NCI-H446 treated with DMSO at 0.1 percent for 48 hours (cell line): ENCODE measurements at regions not wholly inside any gene's neighbourhood (a gene's known extent, or its start where the extent isn't known, plus 50 kb on each side); places are given as distances from the start of the nearest gene placed in this dataset.
A peak's percentile ranks its signal among the peaks of the same experiment; 100 is the strongest.
"Not testable (repeated sequence)": the region's sequence is repeated elsewhere in the genome, so short reads cannot be mapped to it uniquely, and the experiment has no call there.

Experiments
- DNase-seq: peaks from one replicate; lab custom pipeline; 2025; lab: John Stamatoyannopoulos, UW

- DNase-seq = not testable (repeated sequence)
Measured at GRCh38 chr5:34189246-34189645, 146.2 kb upstream of the C1QTNF3 start.

- DNase-seq = not testable (repeated sequence)
Measured at GRCh38 chr5:34189752-34190411, 146.9 kb upstream of the C1QTNF3 start.

GRCh38 chr5:34190466-34190865 is 147.5 kb upstream of the C1QTNF3 start:
- not testable (repeated sequence) for DNase-seq

GRCh38 chr5:34191279-34191744 is 148.3 kb upstream of the C1QTNF3 start:
- DNase-seq = not testable (repeated sequence)

- not testable (repeated sequence) for DNase-seq
Measured at GRCh38 chr5:34192064-34192922, 149.3 kb upstream of the C1QTNF3 start.

- DNase-seq = not testable (repeated sequence)
Measured at GRCh38 chr5:34192923-34193262, 149.9 kb upstream of the C1QTNF3 start.

- DNase-seq = not testable (repeated sequence)
Measured at GRCh38 chr5:34193297-34193696, 150.3 kb upstream of the C1QTNF3 start.

- DNase-seq = not testable (repeated sequence)
Measured at GRCh38 chr5:34193804-34194203, 150.8 kb upstream of the C1QTNF3 start.

GRCh38 chr5:34196091-34196490 is 153.1 kb upstream of the C1QTNF3 start:
- not testable (repeated sequence) for DNase-seq

GRCh38 chr5:34205347-34205746 is 162.3 kb upstream of the C1QTNF3 start:
- not testable (repeated sequence) for DNase-seq

- DNase-seq = not testable (repeated sequence)
Measured at GRCh38 chr5:34217386-34217785, 174.4 kb upstream of the C1QTNF3 start.

GRCh38 chr5:34221329-34222073 is 178.5 kb upstream of the C1QTNF3 start:
- not testable (repeated sequence) for DNase-seq

- DNase-seq = not testable (repeated sequence)
Measured at GRCh38 chr5:34223158-34223557, 180.1 kb upstream of the C1QTNF3 start.

- not testable (repeated sequence) for DNase-seq
Measured at GRCh38 chr5:34230402-34230801, 187.4 kb upstream of the C1QTNF3 start.

- not testable (repeated sequence) for DNase-seq
Measured at GRCh38 chr5:34243802-34244201, 200.8 kb upstream of the C1QTNF3 start.

- DNase-seq = not testable (repeated sequence)
Measured at GRCh38 chr5:34244281-34245031, 201.4 kb upstream of the C1QTNF3 start.

GRCh38 chr5:34245032-34245394 is 202.0 kb upstream of the C1QTNF3 start:
- DNase-seq = not testable (repeated sequence)

- peak; percentile 64 for DNase-seq
Measured at GRCh38 chr5:34245813-34246212, 202.8 kb upstream of the C1QTNF3 start.

- DNase-seq = not testable (repeated sequence)
Measured at GRCh38 chr5:34258598-34258997, 215.6 kb upstream of the C1QTNF3 start.

GRCh38 chr5:34261020-34261419 is 218.0 kb upstream of the C1QTNF3 start:
- not testable (repeated sequence) for DNase-seq

- DNase-seq = not testable (repeated sequence)
Measured at GRCh38 chr5:34266151-34266550, 223.1 kb upstream of the C1QTNF3 start.

- DNase-seq = not testable (repeated sequence)
Measured at GRCh38 chr5:34296759-34297158, 253.7 kb upstream of the C1QTNF3 start.
